GM21576 (cell line): ENCODE measurements at regions not wholly inside any gene's neighbourhood (a gene's known extent, or its start where the extent isn't known, plus 50 kb on each side); places are given as distances from the start of the nearest gene placed in this dataset.

Experiments
- ATAC-seq: cut with Tn5 transposase; IDR thresholded peaks from one replicate; pipeline ENCODE4 v1.9.1; 2021; ENCODE audit warnings: mild to moderate bottlenecking, moderate library complexity; ENCODE audit not compliant: unreplicated experiment

DNA sequence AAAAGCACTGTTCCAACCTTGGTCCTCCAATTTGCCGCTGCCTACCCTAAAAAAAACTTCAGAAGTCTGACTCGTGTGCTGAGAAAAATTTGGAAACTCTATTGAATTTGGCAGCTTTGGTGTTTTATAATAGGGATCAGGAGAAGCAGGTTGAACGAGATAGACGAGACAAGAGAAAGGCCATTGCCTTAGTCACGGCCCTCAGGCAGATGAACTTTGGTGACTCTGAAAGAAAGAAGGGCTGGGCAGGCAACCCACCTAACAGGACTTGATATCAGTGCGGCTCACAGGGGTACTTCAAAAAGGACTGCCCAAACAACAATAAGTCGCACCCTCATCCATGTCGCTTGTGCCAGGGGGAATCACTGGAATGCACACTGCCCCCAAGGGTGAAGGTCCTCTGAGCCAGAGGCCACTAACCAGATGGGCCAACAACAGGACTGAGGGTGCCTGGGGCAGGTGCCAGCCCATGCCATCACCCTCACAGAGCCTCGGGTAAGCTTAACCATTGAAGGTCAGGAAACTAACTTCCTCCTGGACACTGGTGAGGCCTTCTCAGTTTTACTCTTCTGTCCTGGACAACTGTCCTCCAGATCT is 102.5 kb upstream of the SSTR1 start:
- ATAC-seq, result no peak

DNA sequence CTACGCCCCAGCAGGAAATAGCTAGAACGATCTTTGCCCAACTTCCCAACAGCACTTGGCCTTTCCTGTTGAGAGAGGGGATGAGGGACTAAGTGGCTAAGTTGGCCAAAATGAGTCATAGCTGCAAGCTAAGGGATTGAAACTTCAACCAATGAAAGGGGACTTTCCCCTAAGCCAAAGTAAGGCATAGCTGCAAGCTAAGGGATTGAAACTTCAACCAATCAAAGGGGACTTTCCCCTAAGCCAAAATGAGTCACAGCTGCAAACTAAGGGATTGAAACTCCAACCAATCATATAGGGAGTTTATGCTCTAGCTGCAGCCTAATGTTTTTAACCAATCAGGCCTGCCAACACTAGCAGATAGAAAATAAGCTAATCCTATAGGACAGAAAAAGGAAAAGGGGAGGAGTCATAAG is 100.5 kb upstream of the SSTR1 start:
- peak; percentile 60 for ATAC-seq

DNA sequence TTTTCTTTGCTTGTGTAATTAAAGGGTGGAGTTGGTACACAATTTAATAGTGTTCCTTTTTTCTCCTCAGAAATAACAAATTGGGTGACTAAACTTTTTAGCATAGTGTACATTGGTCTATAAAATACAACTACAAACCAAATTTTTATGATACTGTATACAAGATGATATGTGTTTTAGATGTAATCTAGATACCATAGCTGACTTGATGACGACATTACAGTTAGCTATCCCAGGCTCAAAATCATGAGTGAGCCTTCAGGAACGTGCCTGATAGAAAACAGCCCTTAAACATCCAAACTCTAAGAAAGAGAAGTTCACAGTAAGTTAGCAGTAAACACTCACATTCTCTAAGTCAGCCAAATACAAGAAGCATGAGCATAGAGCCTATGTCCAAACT is 99.0 kb upstream of the SSTR1 start:
- ATAC-seq, result no peak

DNA sequence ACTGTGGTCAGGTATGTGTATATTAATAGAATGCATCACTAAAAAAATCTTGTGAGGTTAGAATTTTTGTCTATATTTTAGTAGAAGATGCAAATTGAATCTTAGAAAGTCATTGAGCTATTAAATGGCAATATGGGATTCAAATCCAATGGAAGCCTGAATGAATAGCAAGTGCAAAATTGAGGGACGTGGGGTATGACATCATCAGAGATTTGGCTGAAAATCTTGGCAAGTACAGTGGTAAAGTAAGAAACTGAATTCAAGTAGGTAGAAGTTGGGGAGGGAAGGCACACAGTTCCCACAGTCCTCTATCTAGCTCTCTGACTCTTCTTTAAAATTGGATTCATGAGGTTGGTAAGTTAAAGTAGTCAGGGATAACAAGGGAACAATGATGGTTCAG is 97.4 kb upstream of the SSTR1 start:
- no peak for ATAC-seq

DNA sequence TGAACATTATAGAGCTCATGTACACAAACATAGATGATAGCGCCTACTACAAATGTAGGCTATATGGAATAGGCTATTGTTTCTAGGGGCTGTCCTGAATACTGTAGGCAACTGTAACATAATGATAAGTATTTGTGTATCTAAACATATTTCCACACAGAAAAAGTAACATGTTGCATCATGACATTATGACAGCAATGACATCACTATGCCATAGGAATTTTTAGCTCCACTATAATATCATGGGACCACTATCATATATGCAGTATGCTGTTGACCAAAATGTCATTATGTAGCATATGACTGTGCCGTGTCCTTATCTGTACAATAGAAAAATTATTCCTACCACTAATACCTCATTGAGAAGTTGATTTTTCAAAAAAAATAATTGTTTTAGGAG is 96.7 kb upstream of the SSTR1 start:
- ATAC-seq, result no peak

DNA sequence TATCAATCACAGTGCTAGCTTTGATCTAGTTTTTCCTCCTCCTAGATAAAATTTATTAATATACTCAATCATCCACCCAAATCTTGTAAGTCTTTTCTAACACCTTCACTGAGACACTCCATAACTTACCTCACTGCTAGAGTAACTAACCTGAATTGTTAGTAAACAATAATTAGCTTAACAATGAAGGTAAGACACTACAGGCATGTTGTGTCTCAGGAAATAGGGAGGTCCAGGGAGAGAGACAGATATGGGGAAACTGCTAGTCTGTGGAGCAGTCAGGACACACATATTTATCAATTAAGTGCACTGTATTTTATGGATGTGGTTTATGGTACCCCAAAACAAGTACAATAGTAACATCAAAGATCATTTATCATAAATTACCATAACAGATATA is 94.2 kb upstream of the SSTR1 start:
- ATAC-seq, result no peak

DNA sequence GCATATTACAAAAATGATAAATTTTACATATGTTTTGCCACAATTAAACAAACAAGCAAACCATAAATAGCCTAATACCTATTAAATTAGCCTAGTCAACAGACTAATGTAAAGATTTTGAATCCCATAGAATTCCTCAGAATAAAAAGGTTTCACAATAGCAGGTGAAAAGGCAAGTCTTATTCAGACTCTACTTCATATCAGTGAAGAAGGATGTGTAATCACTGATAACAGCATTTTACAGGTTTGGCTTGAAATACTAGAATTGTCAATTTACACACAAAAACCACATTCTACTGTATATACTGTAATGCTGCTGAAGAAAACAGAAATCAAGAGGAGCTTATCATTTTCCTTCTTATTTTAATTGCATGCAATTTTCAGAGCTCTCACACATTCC is 90.8 kb upstream of the SSTR1 start:
- ATAC-seq, result no peak

DNA sequence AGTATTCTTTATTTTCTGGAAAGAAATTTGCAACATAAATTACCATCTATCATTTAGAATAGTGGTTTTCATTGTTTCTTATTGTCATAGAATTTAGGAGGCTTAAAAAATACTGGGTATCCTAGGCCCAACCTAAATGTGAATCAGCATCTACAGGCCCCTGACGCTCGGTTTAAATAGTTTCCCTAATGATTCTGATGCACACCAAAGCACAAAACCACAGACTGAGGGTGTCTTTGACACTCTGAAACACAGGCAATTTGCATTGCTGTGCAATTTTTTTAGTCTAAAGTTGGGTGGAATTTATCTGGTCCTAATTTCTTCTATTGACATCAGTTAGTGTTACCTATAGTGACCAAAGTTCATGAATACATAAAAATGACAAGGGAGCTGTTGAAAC is 87.6 kb upstream of the SSTR1 start:
- ATAC-seq, result no peak

DNA sequence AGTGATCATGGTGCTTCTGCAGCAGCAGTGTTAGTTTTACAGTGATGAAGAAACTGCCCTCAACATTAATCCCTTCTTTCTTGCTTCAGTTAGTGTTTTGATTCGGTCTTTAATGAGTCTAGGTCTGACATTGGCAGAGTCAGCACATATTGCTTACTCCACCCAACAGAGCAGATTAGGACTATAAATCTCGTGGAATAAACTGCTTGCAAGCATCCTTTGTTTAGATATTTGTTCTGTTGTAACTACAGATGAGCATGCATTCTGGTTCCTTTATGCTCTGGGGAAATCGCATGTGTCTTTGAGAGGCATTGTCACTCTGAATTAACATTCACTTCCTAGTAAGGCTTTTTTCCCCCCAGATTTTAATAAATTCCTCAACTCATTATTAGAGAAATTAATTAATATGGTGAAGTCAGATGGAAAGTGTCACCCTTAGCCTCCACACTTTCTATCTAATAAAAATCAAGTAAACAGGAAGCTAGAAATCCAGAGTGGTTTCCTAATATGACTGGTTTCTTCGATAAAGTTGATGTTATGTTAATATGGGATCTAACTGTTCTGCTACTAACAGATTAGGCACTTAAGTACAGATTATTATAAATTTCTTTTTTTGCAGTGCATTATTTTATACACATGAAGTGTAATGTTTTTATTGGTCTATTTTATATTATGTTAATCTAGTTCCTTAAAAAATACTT is 86.2 kb upstream of the SSTR1 start:
- ATAC-seq, result no peak

DNA sequence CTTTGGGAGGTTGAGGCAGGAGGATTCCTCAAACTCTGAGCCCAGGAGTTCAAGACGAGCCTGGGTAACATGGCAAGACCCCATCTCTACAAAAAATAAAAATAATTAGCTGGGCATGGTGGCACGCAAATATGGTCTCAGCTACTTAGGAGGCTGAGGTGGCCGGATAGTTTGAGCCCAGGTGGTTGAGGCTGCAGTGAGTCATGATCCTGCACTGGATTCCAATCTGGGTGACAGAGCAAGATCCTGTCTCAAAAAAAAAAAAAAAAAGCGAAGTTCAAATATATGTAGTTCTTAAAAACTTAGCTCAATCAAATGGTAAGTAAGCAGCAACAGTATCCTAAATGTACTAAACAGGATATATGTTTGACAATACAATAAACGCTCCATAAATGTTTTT is 85.5 kb upstream of the SSTR1 start:
- ATAC-seq, result no peak

DNA sequence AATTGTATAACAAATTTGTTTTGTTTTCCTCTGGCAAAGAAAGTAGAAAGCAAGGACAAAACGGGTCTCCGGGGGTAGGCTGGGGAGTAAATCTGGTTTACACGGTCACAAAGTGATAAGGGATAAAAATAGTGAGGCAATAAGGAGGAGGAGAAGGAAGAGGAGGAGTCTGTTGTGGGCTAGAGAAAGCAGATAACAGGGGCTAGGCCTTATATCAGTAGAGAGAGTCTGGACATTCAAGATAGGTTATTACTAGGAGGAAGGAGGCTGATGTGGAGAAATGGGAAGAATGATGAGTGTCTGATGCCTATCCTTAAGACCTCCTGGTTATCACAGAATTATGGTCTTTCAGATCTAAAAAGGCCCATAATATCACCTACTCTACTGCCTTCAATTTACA is 83.2 kb upstream of the SSTR1 start:
- ATAC-seq, result no peak

DNA sequence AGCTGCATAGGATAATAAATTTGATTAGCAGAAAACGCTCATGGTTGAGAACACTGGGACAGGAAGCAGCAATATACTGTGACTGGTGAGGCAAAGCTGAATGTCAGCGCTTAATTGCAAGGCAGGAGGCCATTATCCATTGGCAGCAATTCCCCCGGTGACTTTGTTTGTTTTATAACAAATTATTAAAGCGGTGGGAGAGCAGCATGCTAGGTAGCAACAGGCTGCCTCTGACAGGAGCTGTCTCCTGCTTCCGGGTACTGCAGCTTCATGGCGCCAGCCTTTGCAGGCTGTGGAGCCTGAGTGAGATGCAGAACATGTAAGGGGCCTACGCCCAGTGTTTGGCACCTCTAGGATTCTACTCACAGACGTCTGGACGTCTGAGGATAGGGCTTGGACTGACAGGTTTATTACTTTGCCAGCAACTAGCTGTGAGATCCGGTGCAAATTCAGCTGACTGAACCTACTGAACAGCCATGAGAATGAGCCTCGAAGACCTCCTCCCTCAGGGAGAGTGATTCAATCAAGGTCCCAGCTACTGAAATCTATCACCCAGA is 82.1 kb upstream of the SSTR1 start:
- no peak for ATAC-seq

DNA sequence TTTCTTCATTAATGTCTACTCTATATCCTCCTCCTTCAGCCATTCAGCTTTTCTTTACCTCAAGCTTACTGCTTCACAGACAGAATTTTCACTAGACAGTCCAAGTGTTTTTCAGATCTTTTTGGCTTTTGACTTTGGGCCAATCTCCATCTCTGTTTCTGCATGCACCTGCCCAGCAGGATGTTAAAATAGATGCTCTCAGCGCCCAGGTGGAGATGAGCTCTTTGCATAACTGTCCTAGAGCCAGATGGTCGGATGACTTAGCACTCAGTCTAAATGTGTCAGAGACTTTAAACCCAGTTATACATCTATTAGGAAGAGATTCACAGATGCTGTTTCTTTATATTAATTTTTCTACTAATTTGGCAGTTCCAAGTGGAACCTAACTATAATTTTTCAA is 80.3 kb upstream of the SSTR1 start:
- no peak for ATAC-seq

DNA sequence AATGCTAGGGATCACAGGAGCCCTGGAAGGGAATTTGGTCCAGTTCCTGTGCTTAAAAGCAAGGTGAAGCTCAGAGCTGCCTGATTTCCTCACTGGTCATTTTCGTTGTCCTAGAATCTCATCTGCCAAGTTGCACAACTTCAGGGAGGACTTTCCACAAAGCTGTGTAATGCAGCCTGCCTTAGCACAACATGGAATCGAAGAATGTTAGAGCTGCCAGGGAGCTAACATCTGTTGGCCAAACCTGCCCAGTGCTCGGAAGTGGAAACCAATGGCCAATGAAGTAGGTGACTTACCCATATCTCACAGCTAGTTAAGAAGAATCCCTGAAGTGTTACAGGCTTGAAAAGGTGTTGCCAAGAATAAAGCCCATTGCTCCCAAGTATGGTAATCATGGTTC is 79.9 kb upstream of the SSTR1 start:
- no peak for ATAC-seq

DNA sequence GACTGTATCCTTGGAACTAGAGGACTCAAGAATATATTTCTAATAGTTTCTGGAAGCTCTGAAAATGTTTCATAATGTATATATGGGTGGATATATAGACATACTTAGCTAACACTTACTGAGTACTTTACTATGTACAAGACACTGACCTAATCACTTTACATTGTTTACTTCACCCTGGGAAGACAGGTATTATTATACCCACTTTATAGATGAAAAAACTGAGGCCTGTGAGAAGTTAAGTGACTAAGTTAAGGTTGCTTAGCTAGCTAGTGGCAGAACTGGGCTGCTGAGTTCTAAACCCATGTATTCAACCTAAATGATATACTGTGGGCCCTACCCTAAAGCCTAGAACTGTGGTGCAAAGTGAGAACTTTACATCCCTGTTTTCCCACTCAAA is 79.1 kb upstream of the SSTR1 start:
- ATAC-seq, result no peak

DNA sequence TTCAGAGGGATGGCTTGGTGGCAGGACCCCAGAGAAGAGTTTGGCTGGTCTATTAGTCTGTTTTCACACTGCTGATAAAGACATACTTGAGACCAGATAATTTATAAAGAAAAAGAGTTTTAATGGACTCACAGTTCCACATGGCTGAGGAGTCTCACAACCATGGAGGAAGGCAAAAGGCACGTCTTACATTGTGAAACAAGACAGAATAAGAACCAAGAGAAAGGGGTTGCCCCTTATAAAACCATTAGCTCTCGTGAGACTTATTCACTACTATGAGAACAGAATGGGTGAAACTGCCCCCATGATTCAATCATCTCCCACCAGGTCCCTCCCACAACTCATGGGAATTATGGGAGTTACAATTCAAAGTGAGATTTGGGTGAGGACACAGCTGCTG is 78.5 kb upstream of the SSTR1 start:
- no peak for ATAC-seq

DNA sequence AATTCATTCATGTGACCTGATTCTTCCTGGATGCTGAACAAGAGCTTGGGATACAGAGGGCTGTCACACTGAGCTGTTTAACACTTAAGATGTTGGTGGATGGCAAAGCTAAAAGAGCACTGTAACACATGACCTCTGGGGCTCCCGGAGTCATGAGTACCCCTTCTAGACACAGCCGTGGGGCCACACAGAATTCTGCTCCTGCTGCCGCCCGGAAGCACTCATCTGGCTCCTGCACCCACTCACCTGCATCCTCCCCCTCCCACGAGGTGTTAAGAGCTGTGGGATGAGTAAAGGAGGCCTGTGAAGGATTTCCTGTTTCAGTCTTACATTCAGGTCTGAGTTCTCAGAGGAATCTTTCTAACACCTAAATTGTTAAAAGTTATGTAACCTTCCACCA is 78.0 kb upstream of the SSTR1 start:
- ATAC-seq, result no peak

DNA sequence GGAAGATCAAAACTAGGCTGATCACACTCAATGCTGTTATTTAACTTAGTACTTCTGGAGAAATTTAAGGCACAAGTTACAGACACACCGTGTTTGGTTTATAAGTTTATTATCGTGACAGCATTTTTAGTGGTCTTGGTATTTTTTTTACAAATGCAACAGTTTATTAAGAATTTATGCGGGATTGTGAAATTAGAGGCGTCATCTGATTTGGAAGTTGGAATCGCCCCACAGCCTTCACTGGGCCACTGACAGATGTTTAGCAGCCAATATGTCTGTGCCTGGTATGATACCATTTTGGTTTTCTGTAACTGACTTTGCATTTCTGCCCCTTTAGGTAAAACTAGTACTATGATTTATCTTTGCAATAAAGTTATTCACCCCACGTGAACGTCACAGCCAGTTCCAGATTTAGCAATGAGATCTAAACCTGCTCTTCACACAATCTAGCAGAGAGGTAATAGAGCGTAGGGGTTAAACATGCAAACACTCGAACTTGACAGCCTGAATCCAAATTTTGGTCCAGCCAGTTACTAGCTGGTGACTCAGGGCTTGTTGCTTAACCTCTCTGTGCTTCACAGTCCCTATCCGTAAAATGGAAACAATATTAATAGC is 73.2 kb upstream of the SSTR1 start:
- ATAC-seq, result no peak

DNA sequence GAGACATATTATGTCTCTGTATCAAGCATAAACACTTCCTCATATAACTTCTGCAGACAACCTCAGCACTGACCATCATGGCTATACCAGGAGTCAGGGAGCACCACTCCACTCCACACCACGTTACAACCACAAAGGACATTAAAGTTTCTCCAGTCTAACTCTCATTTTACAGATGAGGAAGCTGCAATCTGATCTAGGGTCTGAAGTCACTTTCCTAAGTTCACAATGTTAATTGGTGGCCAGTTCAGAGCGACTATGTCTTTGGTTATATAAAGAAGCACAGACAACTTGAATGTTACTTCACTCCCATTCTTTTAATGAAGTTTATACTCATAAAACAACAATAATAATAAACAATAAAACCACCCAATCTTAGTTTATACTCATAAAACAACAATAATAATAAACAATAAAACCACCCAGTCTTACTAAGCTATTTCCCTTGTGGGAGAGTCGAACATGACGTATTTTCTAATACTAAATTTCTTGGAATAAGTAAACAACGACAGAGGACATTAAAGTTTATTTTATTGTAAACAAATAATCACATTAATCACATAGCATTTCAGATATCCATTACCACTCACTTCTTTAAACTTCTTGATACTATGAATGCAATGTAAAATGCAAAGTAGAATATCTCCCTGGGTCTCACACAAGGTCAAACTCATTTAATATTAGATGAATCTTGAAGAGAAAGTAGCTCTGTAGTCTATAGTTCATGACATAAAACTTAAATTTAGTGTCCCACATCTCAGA is 72.4 kb upstream of the SSTR1 start:
- no peak for ATAC-seq

DNA sequence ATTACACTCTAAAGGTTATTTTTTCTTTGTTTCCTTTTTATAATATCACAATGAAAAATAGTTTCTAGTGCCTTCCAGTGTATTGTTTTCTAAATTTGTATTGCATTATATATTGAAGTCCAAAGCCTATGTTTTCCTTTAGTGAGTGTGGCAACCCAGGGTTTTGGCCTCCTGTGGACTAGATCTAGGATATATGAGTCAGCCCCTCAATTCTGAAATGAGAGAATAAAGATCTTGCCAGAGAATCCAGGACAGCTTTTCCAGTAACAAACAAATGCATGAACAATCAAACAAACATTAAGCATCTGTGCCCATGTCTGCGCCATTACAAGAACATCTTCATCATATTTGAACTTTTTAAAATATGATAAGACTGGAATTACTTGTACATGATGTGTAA is 70.7 kb upstream of the SSTR1 start:
- ATAC-seq, result no peak

DNA sequence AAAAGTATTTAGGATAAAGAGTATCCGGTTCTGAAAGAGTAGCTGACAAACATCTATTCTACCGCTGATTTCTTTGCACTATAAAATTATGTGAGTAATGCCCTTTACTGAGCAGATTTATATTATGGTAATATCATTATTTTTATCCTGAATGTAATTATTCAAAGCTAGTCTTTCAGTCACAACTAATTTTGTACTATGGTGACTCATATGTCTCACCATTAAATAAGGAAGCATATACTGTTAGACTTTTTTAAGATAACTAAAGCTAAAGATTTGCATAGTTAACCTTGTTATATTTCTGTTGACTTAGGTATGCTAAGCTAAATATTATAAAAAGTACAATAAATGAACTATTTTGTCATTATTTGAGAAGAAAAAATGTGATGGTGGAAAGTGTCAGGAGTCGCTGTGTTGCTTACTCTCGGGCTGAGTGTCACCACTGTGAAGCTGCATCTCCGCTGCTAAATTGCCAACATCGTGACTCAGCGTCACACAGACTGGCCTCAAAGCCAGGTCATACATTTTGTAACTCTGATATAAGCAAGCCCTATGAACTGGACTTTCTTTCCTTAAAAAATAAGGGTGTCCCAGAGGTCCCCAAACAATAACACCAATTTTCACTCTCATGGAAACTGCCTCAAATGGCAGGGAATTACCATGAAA is 69.1 kb upstream of the SSTR1 start:
- ATAC-seq, result no peak
